CD4-positive, alpha-beta T cell treated with Interleukin-10 for 1 hour (primary cell): ENCODE measurements at regions not wholly inside any gene's neighbourhood (a gene's known extent, or its start where the extent isn't known, plus 50 kb on each side); places are given as distances from the start of the nearest gene placed in this dataset.
"Not testable (repeated sequence)": the region's sequence is repeated elsewhere in the genome, so short reads cannot be mapped to it uniquely, and the experiment has no call there.

Experiments used
- DNase-seq: peaks from one replicate; pipeline ENCODE4 v3.0.0-alpha.2; 2020

- not testable (repeated sequence) for DNase-seq
These were observed 1372.6 kb downstream of the FOXD4L5 start for GRCh38 chr9:63912451-63912850.

- not testable (repeated sequence) for DNase-seq
These were observed 1375.9 kb downstream of the FOXD4L5 start for GRCh38 chr9:63909076-63909475.

- DNase-seq: not testable (repeated sequence)
These were observed 1385.3 kb downstream of the FOXD4L5 start for GRCh38 chr9:63899637-63900190.

GRCh38 chr9:63881386-63881785 lies 1403.6 kb downstream of the FOXD4L5 start:
- not testable (repeated sequence) for DNase-seq

GRCh38 chr9:63876380-63876779 lies 1408.6 kb downstream of the FOXD4L5 start:
- not testable (repeated sequence) for DNase-seq

- peak; percentile 73 for DNase-seq
These were observed 1425.4 kb downstream of the FOXD4L5 start for GRCh38 chr9:63859475-63860215.

- DNase-seq: not testable (repeated sequence)
These were observed 1425.9 kb downstream of the FOXD4L5 start for GRCh38 chr9:63859090-63859474.

- DNase-seq: not testable (repeated sequence)
These were observed 1431.8 kb downstream of the FOXD4L5 start for GRCh38 chr9:63853140-63853751.

- DNase-seq: not testable (repeated sequence)
These were observed 1460.2 kb downstream of the FOXD4L5 start for GRCh38 chr9:63824804-63825203.

GRCh38 chr9:63823375-63824201 lies 1461.4 kb downstream of the FOXD4L5 start:
- not testable (repeated sequence) for DNase-seq

GRCh38 chr9:63822615-63823374 lies 1462.2 kb downstream of the FOXD4L5 start:
- DNase-seq: not testable (repeated sequence)

GRCh38 chr9:63821293-63821692 lies 1463.7 kb downstream of the FOXD4L5 start:
- DNase-seq: not testable (repeated sequence)

GRCh38 chr9:63820882-63821281 lies 1464.1 kb downstream of the FOXD4L5 start:
- not testable (repeated sequence) for DNase-seq

- DNase-seq: not testable (repeated sequence)
These were observed 1464.6 kb downstream of the FOXD4L5 start for GRCh38 chr9:63820383-63820782.

GRCh38 chr9:63817622-63818518 lies 1467.1 kb downstream of the FOXD4L5 start:
- peak; percentile 66 for DNase-seq

- peak; percentile 67 for DNase-seq
These were observed 1468.0 kb downstream of the FOXD4L5 start for GRCh38 chr9:63816751-63817621.

- not testable (repeated sequence) for DNase-seq
These were observed 1469.9 kb downstream of the FOXD4L5 start for GRCh38 chr9:63814970-63815669.

GRCh38 chr9:63813391-63814021 lies 1471.5 kb downstream of the FOXD4L5 start:
- DNase-seq: not testable (repeated sequence)

- not testable (repeated sequence) for DNase-seq
These were observed 1472.2 kb downstream of the FOXD4L5 start for GRCh38 chr9:63812822-63813221.
